GM18858 (cell line): ENCODE measurements at regions not wholly inside any gene's neighbourhood (a gene's known extent, or its start where the extent isn't known, plus 50 kb on each side); places are given as distances from the start of the nearest gene placed in this dataset.

Experiments used
- ATAC-seq: cut with Tn5 transposase; IDR thresholded peaks from one replicate; pipeline ENCODE4 v1.9.1; 2021; ENCODE audit not compliant: unreplicated experiment

- no peak for ATAC-seq
Observed at GRCh38 chr12:89257340-89257739, 95.0 kb downstream of the DUSP6 start.

- ATAC-seq: no peak
Observed at GRCh38 chr12:89256060-89256459, 96.2 kb downstream of the DUSP6 start.

DNA sequence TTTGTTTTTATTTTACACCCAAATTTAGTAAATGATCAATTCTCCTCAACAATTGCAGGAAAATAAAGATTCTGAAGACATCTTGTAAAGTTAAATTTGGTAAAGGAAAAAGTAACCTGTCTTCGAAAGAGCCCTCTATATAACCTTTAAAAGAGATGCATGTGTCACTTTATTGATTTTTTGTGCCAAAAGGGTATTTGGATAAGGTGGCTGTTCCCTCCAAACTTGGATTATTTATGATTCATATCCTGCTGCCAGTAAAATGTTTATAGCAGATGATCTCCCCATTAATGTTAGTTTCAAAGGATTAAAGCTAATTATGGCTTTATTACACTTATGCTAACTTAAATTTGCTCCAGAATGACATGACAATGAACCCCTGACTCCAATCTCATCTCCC is 98.8 kb downstream of the DUSP6 start:
- no peak for ATAC-seq

DNA sequence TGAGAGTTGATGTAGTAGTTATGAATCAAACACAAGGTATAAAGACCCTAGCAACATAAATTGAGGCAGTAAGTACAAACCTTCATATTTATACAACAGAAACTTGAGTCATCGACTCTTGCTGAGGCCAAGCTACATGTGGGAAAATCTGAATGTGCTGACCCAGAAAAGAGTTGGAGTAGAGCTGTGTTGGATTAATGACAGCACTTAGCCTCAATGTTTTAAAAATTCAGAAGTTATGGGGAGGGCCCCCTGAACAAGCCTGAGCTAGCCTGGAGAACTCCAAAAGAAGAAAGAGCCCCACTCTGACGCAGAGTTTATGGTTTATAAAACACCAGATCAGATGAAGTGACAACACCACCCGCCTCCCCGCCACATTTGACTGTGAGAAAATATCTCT is 100.0 kb downstream of the DUSP6 start:
- no peak for ATAC-seq

DNA sequence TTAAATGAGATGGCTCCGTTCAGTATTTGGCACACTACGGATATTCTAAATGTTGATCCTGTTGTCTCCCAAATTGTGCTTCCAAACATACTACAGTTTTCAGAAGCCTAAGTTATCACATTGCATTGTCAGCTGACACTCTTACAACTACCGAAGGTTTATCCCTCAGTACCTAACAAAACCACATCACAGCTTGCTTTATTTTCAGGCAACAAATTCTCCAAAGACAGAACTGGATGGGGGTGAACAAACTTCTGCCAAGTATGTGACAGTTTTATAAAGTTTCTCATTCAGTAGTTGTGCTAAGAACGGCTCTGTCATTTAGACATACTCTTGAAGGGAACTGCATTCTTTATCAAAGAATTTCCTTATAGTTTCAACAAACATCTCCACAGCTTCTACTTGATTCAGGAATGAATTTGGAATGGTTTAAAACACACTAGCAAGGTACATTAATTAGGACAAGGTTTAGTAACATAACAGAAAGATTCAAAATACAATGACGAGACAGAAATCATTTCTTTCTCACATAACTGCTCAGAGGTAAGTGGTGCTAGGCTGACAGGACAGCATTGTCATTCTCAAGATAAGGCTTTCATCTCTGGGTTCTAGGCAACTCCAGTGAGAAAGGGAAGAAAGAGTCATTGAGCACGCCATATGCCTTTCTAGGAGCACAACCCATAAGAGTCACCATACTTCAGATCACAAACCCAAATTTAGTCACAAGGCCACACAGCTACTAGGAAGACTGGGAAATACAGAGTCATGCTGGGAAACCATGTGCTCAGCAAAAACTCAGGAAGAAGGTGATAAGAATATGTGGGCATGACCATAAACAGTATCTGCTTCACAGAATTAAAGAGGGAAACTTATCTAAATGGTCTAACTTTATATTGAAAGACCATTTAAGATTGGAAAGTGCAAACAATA is 100.7 kb downstream of the DUSP6 start:
- no peak for ATAC-seq

GRCh38 chr12:89250636-89251035 is 101.7 kb downstream of the DUSP6 start:
- no peak for ATAC-seq

DNA sequence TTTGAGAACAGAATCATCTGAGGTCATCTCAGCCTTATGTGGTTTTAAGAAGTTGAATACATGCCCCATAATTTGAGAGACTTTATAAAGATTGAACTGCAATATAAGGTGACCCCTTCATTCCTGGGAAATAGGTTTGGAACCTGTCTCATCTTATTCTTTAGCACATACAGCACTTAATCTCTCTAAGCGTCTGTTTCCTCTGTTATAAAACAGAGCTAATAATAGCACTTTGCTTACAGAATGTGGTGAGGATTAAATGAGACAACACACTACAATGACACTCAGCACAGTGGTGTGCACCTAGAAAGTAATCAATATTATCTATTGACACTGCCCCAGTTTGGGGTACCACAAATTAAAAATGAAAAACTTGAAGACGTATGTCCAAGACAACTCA is 102.1 kb downstream of the DUSP6 start:
- no peak for ATAC-seq

DNA sequence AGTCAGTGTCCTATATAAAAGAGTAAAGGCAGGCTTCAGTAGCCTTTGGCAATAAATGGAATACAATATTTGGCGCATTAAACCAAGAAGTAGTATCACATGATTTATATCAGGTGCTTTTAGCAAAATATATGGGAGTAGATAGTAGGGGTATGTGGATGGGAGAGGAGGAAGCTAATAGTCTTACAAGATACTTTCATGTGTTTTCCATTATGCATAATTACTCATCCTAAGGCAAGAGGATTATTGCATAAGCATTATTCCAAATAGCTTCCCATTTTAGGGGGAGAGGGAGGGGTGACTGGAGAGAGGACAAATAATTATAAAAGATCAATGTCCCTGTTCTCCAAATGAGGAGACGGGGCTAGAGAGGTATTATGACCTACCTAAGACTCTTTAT is 104.3 kb downstream of the DUSP6 start:
- ATAC-seq: no peak

GRCh38 chr12:89247541-89247942 is 104.8 kb downstream of the DUSP6 start:
- ATAC-seq: no peak

DNA sequence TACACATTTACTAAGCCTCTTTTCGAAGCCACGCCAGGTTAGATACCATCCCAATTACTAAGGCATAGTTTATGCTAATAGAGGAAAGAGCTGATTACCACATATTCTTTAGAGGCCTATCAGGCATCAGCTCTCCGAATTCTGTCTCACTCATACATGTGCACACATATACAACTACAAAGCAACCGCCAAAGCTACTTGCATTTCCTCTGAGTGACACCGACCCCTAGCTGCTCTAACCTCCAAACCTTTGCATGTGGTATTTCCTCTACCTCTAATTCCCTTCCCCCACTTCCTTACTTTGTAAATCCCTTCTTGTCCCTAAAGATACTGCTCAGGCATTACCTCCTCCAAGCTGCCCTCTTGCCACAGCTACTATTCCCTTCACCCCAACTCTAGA is 107.2 kb downstream of the DUSP6 start:
- ATAC-seq: no peak

- no peak for ATAC-seq
Observed at GRCh38 chr12:89244536-89244935, 107.8 kb downstream of the DUSP6 start.

DNA sequence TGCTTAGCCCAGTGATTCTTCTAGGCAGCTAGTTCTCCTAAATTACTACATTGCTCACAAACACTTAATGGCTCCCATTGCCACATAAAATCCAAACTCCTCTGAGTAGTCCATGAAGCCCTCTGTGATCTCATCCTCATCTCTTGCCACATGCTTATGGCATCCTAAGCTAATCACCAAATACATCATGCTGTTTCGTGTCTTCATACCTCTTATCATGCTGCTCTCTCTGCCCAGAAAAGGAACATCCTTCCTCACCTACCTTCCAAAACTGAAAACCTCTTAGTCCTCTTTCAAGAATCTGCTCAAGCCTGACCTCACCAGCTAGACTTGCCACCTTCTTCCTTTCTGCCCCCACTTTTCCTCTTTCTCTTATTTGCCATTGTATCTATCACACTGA is 108.5 kb downstream of the DUSP6 start:
- ATAC-seq: no peak

- ATAC-seq: no peak
Observed at GRCh38 chr12:89239534-89239933, 112.8 kb downstream of the DUSP6 start.

DNA sequence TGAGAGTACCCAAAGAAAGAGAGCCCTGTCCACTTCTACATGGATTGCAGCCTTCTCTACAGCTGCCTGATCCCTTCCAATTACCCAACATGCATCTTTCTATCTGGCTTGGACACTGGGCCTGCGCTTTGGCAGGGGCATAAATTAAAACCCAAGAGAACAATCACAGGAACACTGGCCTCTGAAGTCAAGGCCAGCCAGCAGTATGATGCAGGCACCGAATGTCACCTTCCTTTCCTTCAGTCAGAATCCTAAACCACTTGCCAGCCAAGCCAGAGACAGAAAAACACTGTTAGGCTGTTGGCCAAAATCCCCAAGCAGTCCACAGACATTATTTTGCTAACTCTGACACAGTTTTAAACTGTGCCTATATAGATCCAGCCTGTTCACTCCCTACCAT is 113.7 kb downstream of the DUSP6 start:
- ATAC-seq: no peak

GRCh38 chr12:89237763-89238162 is 114.5 kb downstream of the DUSP6 start:
- ATAC-seq: no peak

DNA sequence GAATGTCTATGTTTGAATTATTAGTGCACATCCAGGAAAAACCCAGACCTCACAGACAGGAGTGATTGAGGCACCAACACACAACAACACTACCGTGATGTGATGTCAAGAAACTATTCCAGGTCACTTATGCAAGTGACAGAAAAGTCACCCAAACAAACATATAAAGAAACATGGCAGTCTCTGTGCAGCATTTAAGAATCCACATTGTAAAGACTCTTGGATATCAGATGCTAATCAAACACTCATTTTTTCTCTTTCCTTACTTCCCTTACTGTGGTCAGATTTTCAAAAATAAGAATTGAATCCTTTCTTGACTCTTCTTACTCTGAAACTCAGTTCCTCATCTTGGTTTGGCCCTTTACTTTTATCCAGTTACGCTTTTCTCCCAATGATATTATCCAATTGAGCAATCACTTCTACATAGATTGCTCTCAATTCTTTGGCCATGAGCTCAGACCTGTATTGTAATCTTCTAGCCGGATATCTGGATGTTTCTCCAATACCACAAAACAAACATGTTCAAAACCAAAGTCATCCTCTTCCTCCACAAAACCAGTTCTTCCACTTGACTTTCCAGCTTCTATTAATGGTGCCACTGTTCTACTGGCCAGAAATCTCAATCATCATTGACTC is 115.4 kb downstream of the DUSP6 start:
- no peak for ATAC-seq

GRCh38 chr12:89236237-89236636 is 116.1 kb downstream of the DUSP6 start:
- no peak for ATAC-seq

GRCh38 chr12:89235189-89235993 is 116.9 kb downstream of the DUSP6 start:
- ATAC-seq: no peak

- no peak for ATAC-seq
Observed at GRCh38 chr12:89234324-89235114, 117.8 kb downstream of the DUSP6 start.

GRCh38 chr12:89231686-89232085 is 120.6 kb downstream of the DUSP6 start:
- ATAC-seq: no peak
